ENCODE measurements at regions not wholly inside any gene's neighbourhood (a gene's known extent, or its start where the extent isn't known, plus 50 kb on each side); places are given as distances from the start of the nearest gene placed in this dataset.

GRCh38 chr2:40975151-40975550, 523.3 kb upstream of the SLC8A1 start:
- no peak overlapping the region for H3K4me3 ChIP-seq (ENCODE audit: low read depth, low read length)
- DNase-seq (ENCODE audit: low read depth), result no peak
- no peak for TF ChIP-seq CTCF (IDR thresholded peaks at IDR 0.05; ENCODE audit: insufficient read depth, low read depth, low read length)

- DNase-seq (ENCODE audit: low read depth), result no peak
- no peak for TF ChIP-seq CTCF (IDR thresholded peaks at IDR 0.05; ENCODE audit: insufficient read depth, low read depth, low read length)
- no peak overlapping the region for H3K4me3 ChIP-seq (ENCODE audit: low read depth, low read length)
These were observed 545.5 kb upstream of the SLC8A1 start for GRCh38 chr2:40997362-40997761.

- no peak overlapping the region for H3K4me3 ChIP-seq (ENCODE audit: low read depth, low read length)
- no peak for TF ChIP-seq CTCF (IDR thresholded peaks at IDR 0.05; ENCODE audit: insufficient read depth, low read depth, low read length)
- DNase-seq (ENCODE audit: low read depth), result no peak
These were observed 548.5 kb upstream of the SLC8A1 start for GRCh38 chr2:41000374-41000773.

- TF ChIP-seq CTCF (IDR thresholded peaks at IDR 0.05; ENCODE audit: insufficient read depth, low read depth, low read length), result no peak
- no peak overlapping the region for H3K4me3 ChIP-seq (ENCODE audit: low read depth, low read length)
- DNase-seq (ENCODE audit: low read depth), result no peak
These were observed 549.0 kb upstream of the SLC8A1 start for GRCh38 chr2:41000906-41001305.

- no peak for TF ChIP-seq CTCF (IDR thresholded peaks at IDR 0.05; ENCODE audit: insufficient read depth, low read depth, low read length)
- no peak overlapping the region for H3K4me3 ChIP-seq (ENCODE audit: low read depth, low read length)
- DNase-seq (ENCODE audit: low read depth), result no peak
These were observed 552.8 kb upstream of the SLC8A1 start for GRCh38 chr2:41004700-41005099.

GRCh38 chr2:41020358-41020757, 568.5 kb upstream of the SLC8A1 start:
- no peak overlapping the region for H3K4me3 ChIP-seq (ENCODE audit: low read depth, low read length)
- no peak for TF ChIP-seq CTCF (IDR thresholded peaks at IDR 0.05; ENCODE audit: insufficient read depth, low read depth, low read length)
- no peak for DNase-seq (ENCODE audit: low read depth)

GRCh38 chr2:41024816-41025215, 572.9 kb upstream of the SLC8A1 start:
- DNase-seq (ENCODE audit: low read depth), result no peak
- H3K4me3 ChIP-seq (ENCODE audit: low read depth, low read length), result no peak overlapping the region
- no peak for TF ChIP-seq CTCF (IDR thresholded peaks at IDR 0.05; ENCODE audit: insufficient read depth, low read depth, low read length)

Data from fibroblast of villous mesenchyme (primary cell).